NOMO-1 treated with DMSO at 0.1 percent for 48 hours (cell line): ENCODE measurements at regions not wholly inside any gene's neighbourhood (a gene's known extent, or its start where the extent isn't known, plus 50 kb on each side); places are given as distances from the start of the nearest gene placed in this dataset.
"Not testable (repeated sequence)": the region's sequence is repeated elsewhere in the genome, so short reads cannot be mapped to it uniquely, and the experiment has no call there.

Experiments
- DNase-seq: peaks from one replicate; lab custom pipeline; 2025; ENCODE audit not compliant: unreplicated experiment; lab: John Stamatoyannopoulos, UW

GRCh38 chr2:137879121-137879520 lies 85.2 kb upstream of the HNMT start:
- DNase-seq: no peak

- DNase-seq: no peak
These were observed 82.6 kb upstream of the HNMT start for GRCh38 chr2:137881711-137882110.

- DNase-seq: no peak
These were observed 78.0 kb upstream of the HNMT start for GRCh38 chr2:137886083-137886831.

- no peak for DNase-seq
These were observed 75.4 kb upstream of the HNMT start for GRCh38 chr2:137888845-137889244.

GRCh38 chr2:137892739-137893138 lies 71.5 kb upstream of the HNMT start:
- no peak for DNase-seq

GRCh38 chr2:137893145-137893544 lies 71.1 kb upstream of the HNMT start:
- no peak for DNase-seq

GRCh38 chr2:137896467-137896866 lies 67.8 kb upstream of the HNMT start:
- DNase-seq: no peak

GRCh38 chr2:137897082-137897481 lies 67.2 kb upstream of the HNMT start:
- DNase-seq: no peak

GRCh38 chr2:137900421-137901141 lies 63.7 kb upstream of the HNMT start:
- no peak for DNase-seq

- DNase-seq: no peak
These were observed 53.6 kb upstream of the HNMT start for GRCh38 chr2:137910641-137911040.

- DNase-seq: no peak
These were observed 51.9 kb upstream of the HNMT start for GRCh38 chr2:137912371-137912770.

GRCh38 chr2:137913169-137913568 lies 51.1 kb upstream of the HNMT start:
- no peak for DNase-seq

- not testable (repeated sequence) for DNase-seq
These were observed 50.6 kb upstream of the HNMT start for GRCh38 chr2:137913648-137914047.
